ENCODE measurements at regions not wholly inside any gene's neighbourhood (a gene's known extent, or its start where the extent isn't known, plus 50 kb on each side); places are given as distances from the start of the nearest gene placed in this dataset.

DNA sequence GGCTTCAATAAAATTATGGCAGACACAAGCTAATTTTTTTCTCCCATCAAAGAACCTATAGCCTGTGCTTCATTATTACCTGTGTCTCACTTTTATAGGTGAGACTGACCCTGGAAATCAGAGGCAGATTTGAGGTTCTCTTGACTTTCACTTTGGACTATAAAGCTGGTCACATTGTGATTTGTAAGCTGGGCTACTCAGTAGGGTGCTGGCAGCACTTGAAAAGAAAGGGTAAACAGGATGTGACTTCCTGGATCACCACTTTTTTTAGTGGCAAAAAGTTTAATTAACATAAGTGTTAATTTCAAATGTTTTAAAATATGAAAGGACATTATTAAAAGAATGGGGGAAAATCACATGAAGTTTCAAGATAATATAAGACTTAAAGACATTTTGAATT, 50.6 kb upstream of the GATB start:
- TF ChIP-seq, protein P1, sequence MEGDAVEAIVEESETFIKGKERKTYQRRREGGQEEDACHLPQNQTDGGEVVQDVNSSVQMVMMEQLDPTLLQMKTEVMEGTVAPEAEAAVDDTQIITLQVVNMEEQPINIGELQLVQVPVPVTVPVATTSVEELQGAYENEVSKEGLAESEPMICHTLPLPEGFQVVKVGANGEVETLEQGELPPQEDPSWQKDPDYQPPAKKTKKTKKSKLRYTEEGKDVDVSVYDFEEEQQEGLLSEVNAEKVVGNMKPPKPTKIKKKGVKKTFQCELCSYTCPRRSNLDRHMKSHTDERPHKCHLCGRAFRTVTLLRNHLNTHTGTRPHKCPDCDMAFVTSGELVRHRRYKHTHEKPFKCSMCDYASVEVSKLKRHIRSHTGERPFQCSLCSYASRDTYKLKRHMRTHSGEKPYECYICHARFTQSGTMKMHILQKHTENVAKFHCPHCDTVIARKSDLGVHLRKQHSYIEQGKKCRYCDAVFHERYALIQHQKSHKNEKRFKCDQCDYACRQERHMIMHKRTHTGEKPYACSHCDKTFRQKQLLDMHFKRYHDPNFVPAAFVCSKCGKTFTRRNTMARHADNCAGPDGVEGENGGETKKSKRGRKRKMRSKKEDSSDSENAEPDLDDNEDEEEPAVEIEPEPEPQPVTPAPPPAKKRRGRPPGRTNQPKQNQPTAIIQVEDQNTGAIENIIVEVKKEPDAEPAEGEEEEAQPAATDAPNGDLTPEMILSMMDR (IDR thresholded peaks at IDR 0.05; ENCODE audit: borderline replicate concordance, insufficient read depth, low read depth, low read length) = no peak

More for the DNA sequence above, 50.6 kb upstream of the GATB start:
- H3K4me3 ChIP-seq (ENCODE audit: low read depth, low read length) = no peak overlapping the region

All from GM12875 (cell line).